Esophagus muscularis mucosa (tissue), 4 donors: ENCODE measurements at regions not wholly inside any gene's neighbourhood (a gene's known extent, or its start where the extent isn't known, plus 50 kb on each side); places are given as distances from the start of the nearest gene placed in this dataset.
"Not testable (repeated sequence)": the region's sequence is repeated elsewhere in the genome, so short reads cannot be mapped to it uniquely, and the experiment has no call there.

ENCODE experiments used
- DNase-seq: peaks from one replicate; pipeline ENCODE4 v3.0.0-alpha.2; 2017; ENCODE audit errors: extremely low spot score
- H3K27ac ChIP-seq, 4 donors: fragments of 200-600 bp; sonication (generic); replicated peaks in 1 of 4; 1 replicate in 3 of 4; 2 replicates in 1 of 4; pipeline ENCODE4 v1.5.1; 2016 to 2019; ENCODE audit warnings: mild to moderate bottlenecking in 1 of 4
- H3K27me3 ChIP-seq, 4 donors: fragments of 200-600 bp; sonication (generic); one replicate each; pipeline versions ENCODE4 v1.5.1 to v1.6.0; 2016 to 2019
- H3K36me3 ChIP-seq, 4 donors: fragments of 200-600 bp; sonication (generic); one replicate each; pipeline ENCODE4 v1.5.1; 2016 to 2019
- H3K4me1 ChIP-seq, 4 donors: fragments of 200-600 bp; sonication (generic); one replicate each; pipeline ENCODE4 v1.5.1; 2016 to 2019
- H3K4me3 ChIP-seq, 4 donors: fragments of 200-600 bp; sonication (generic); 1 replicate in 2 of 4; 2 replicates in 2 of 4; pipeline ENCODE4 v1.5.1; 2016 to 2019; ENCODE audit warnings: mild to moderate bottlenecking in 4 of 4, moderate library complexity in 1 of 4
- H3K9me3 ChIP-seq, 4 donors: fragments of 200-600 bp; sonication (generic); 1 replicate in 3 of 4; 2 replicates in 1 of 4; pipeline ENCODE4 v1.5.1; 2016 to 2019
- CTCF ChIP-seq, 3 experiments: fragments of 200-600 bp in 2 of 3; fragments of 450-650 bp in 1 of 3; sonication (generic) in 2 of 3; IDR thresholded peaks; one replicate each; pipeline ENCODE4 v1.5.1; 2017 to 2019; ENCODE audit warnings: antibody characterized with exemption in 3 of 3, mild to moderate bottlenecking in 2 of 3, moderate library complexity in 1 of 3
- EP300 ChIP-seq: sonication (generic); formaldehyde crosslinking; IDR thresholded peaks from one replicate; pipeline ENCODE4 v1.6.1; 2017; ENCODE audit warnings: antibody characterized with exemption
- POLR2A ChIP-seq: fragments of 450-650 bp; IDR thresholded peaks from one replicate; pipeline ENCODE4 v1.6.1; 2017; ENCODE audit warnings: antibody characterized with exemption, moderate library complexity, mild to moderate bottlenecking, low read depth
- POLR2AphosphoS5 ChIP-seq, 2 donors: sonication (generic); formaldehyde crosslinking; IDR thresholded peaks; one replicate each; pipeline ENCODE4 v1.6.1; 2017; ENCODE audit warnings: antibody characterized with exemption in 2 of 2
- WGBS: methylation state at CpG from one replicate; pipeline ENCODE4 v1.1.5; 2018; 5-methylcytosine and 5-hydroxymethylcytosine counted together
- intact Hi-C: fragments of 100-400 bp; cut with DNase I; formaldehyde crosslinking; loops from one replicate; pipeline ENCODE4 v1.15.1; 2023

GRCh38 chr4:132694775-132695174, 454.3 kb upstream of the PCDH10 start:
- DNase-seq = no peak
- TF ChIP-seq CTCF (IDR thresholded peaks at IDR 0.05) = no peak
- no peak for TF ChIP-seq POLR2A
- TF ChIP-seq EP300 = no peak
- no peak for TF ChIP-seq POLR2AphosphoS5 (IDR thresholded peaks at IDR 0.05)
- Histone ChIP-seq H3K27me3 (no peaks in the 10 kb centered on the region), H3K9me3 (peaks cover 0 to 9% (median 3%) of the 10 kb centered on the region in 4 donors), H3K4me3 (no peak overlapping the region), H3K4me1 (no peaks in the 10 kb centered on the region), H3K36me3 (no peaks in the 10 kb centered on the region), H3K27ac (no peak overlapping the region)
- intact Hi-C loops = no loop called here

- H3K4me3 ChIP-seq, H3K27ac ChIP-seq, H3K27me3 ChIP-seq, H3K36me3 ChIP-seq, intact Hi-C loops, H3K4me1 ChIP-seq, H3K9me3 ChIP-seq, DNase-seq: not testable (repeated sequence)
- 93% methylated on average over 4 of the region's 4 CpGs for WGBS
Observed at GRCh38 chr4:132697505-132697904, 451.6 kb upstream of the PCDH10 start.

- no peaks in the 10 kb centered on the region for H3K27me3 ChIP-seq
- 85% methylated on average over 2 of the region's 2 CpGs for WGBS
- no peak overlapping the region for H3K4me3 ChIP-seq
- intact Hi-C loops = no loop called here
- no peaks in the 10 kb centered on the region for H3K9me3 ChIP-seq
- no peak overlapping the region for H3K27ac ChIP-seq
- no peaks in the 10 kb centered on the region for H3K4me1 ChIP-seq
- TF ChIP-seq POLR2AphosphoS5 (IDR thresholded peaks at IDR 0.05) = no peak
- TF ChIP-seq EP300 = no peak
- no peak for TF ChIP-seq POLR2A
- no peak for TF ChIP-seq CTCF (IDR thresholded peaks at IDR 0.05)
- H3K36me3 ChIP-seq = no peaks in the 10 kb centered on the region
- no peak for DNase-seq
Observed at GRCh38 chr4:132707955-132708354, 441.1 kb upstream of the PCDH10 start.

GRCh38 chr4:132709056-132709455, 440.0 kb upstream of the PCDH10 start:
- Histone ChIP-seq H3K27ac (no peak overlapping the region), H3K36me3 (no peaks in the 10 kb centered on the region), H3K27me3 (no peaks in the 10 kb centered on the region), H3K4me1 (no peaks in the 10 kb centered on the region), H3K9me3 (no peaks in the 10 kb centered on the region), H3K4me3 (no peak overlapping the region)
- TF ChIP-seq POLR2AphosphoS5 (IDR thresholded peaks at IDR 0.05) (no peak), POLR2A (no peak), CTCF (IDR thresholded peaks at IDR 0.05) (no peak), EP300 (no peak)
- intact Hi-C loops = no loop called here
- no peak for DNase-seq
- WGBS = 30% methylated on average over 1 of the region's 1 CpG

- Histone ChIP-seq H3K4me1 (no peaks in the 10 kb centered on the region), H3K27me3 (no peaks in the 10 kb centered on the region), H3K36me3 (no peaks in the 10 kb centered on the region), H3K9me3 (no peaks in the 10 kb centered on the region), H3K27ac (no peak overlapping the region), H3K4me3 (no peak overlapping the region)
- intact Hi-C loops = no loop called here
- DNase-seq = no peak
- 90% methylated on average over 2 of the region's 2 CpGs for WGBS
- no peak for TF ChIP-seq POLR2AphosphoS5 (IDR thresholded peaks at IDR 0.05)
- TF ChIP-seq POLR2A = no peak
Observed at GRCh38 chr4:132710971-132711370, 438.1 kb upstream of the PCDH10 start.

GRCh38 chr4:132737344-132737743, 411.8 kb upstream of the PCDH10 start:
- no peak for DNase-seq
- H3K4me3 ChIP-seq = no peak overlapping the region
- H3K27me3 ChIP-seq = no peaks in the 10 kb centered on the region
- TF ChIP-seq EP300 (no peak), CTCF (IDR thresholded peaks at IDR 0.05) (no peak), POLR2A (no peak), POLR2AphosphoS5 (IDR thresholded peaks at IDR 0.05) (no peak)
- no peak overlapping the region for H3K27ac ChIP-seq
- H3K36me3 ChIP-seq = no peaks in the 10 kb centered on the region
- intact Hi-C loops = no loop called here
- no peaks in the 10 kb centered on the region for H3K4me1 ChIP-seq
- WGBS = 86% methylated on average over 3 of the region's 3 CpGs
- H3K9me3 ChIP-seq = no peaks in the 10 kb centered on the region
